ENCODE measurements at regions not wholly inside any gene's neighbourhood (a gene's known extent, or its start where the extent isn't known, plus 50 kb on each side); places are given as distances from the start of the nearest gene placed in this dataset.

- WGBS, 2 experiments (ENCODE audit: low coverage in 1 of 2, low lambda C conversion rate in 2 of 2, missing lambda C conversion rate in 2 of 2), result 50 to 71% methylated on average over 1 of the region's 1 CpG
- H3K9me3 ChIP-seq (ENCODE audit: low read depth), result no peaks in the 10 kb centered on the region
- in situ Hi-C loops (cut with MboI), result no loop called here
- no peak overlapping the region for H3K4me3 ChIP-seq
- H3K4me2 ChIP-seq (ENCODE audit: unreplicated experiment), result no peak overlapping the region
- H3K27ac ChIP-seq, result no peak overlapping the region
- no peaks in the 10 kb centered on the region for H3K36me3 ChIP-seq (ENCODE audit: low read depth)
- no peaks in the 10 kb centered on the region for H4K20me1 ChIP-seq (ENCODE audit: insufficient read depth)
- TF ChIP-seq EZH2 (IDR thresholded peaks at IDR 0.05; ENCODE audit: insufficient read depth, poor library complexity, severe bottlenecking), result no peak
- H3K4me1 ChIP-seq (ENCODE audit: insufficient read depth), result no peaks in the 10 kb centered on the region
- no peak overlapping the region for H2AFZ ChIP-seq
- H3K9me2 ChIP-seq (ENCODE audit: insufficient read depth), result no peaks in the 10 kb centered on the region
- no peak overlapping the region for H3K9ac ChIP-seq
- H3F3A ChIP-seq (ENCODE audit: insufficient read depth), result no peaks in the 10 kb centered on the region; the same call in 1 of the 2 replicates
- 0 out of 2 replicates have a peak, but pooled peaks cover 3% of the 10 kb centered on the region for H3K79me2 ChIP-seq (ENCODE audit: insufficient read depth)
- no peaks in the 10 kb centered on the region for H3K27me3 ChIP-seq (replicated peaks; ENCODE audit: insufficient read depth)
- DNase-seq, result peak; percentile 24
Observed at GRCh38 chr2:196565106-196565765, 74.3 kb upstream of the CCDC150 start.

DNA sequence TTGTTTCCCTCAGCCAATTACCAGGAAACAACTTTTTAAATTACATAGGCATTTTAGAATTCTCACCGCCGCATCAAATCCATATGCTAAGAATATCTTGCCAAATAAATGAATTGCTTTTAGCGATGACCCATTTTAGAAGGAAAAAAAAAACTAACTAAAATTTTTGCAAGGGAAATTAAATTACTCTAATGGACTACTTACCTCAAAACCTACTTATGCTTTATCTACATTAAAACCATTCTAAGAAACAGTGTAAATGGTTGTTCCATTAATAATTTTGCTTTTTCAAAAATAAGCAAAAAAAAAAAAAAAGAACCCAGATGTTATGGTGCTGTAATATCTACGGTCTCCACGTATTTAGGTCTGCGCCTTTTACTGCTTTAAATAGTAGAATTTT, 73.5 kb upstream of the CCDC150 start:
- H3K27ac ChIP-seq, result no peak overlapping the region
- no peak overlapping the region for H3K9ac ChIP-seq
- H3K79me2 ChIP-seq (ENCODE audit: insufficient read depth), result 0 out of 2 replicates have a peak, but pooled peaks cover 3% of the 10 kb centered on the region
- WGBS, 2 experiments (ENCODE audit: low coverage in 1 of 2, low lambda C conversion rate in 2 of 2, missing lambda C conversion rate in 2 of 2), result 98% methylated on average over 6 of the region's 6 CpGs
- no peaks in the 10 kb centered on the region; the same call in 1 of the 2 replicates for H3F3A ChIP-seq (ENCODE audit: insufficient read depth)
- no peaks in the 10 kb centered on the region for H3K27me3 ChIP-seq (replicated peaks; ENCODE audit: insufficient read depth)
- no peaks in the 10 kb centered on the region for H3K9me2 ChIP-seq (ENCODE audit: insufficient read depth)
- DNase-seq, result no peak
- H2AFZ ChIP-seq, result no peak overlapping the region
- no peaks in the 10 kb centered on the region for H3K9me3 ChIP-seq (ENCODE audit: low read depth)
- H3K4me1 ChIP-seq (ENCODE audit: insufficient read depth), result no peaks in the 10 kb centered on the region
- no peak overlapping the region for H3K4me2 ChIP-seq (ENCODE audit: unreplicated experiment)
- no peaks in the 10 kb centered on the region for H4K20me1 ChIP-seq (ENCODE audit: insufficient read depth)
- H3K4me3 ChIP-seq, result no peak overlapping the region
- TF ChIP-seq EZH2 (IDR thresholded peaks at IDR 0.05; ENCODE audit: insufficient read depth, poor library complexity, severe bottlenecking), result no peak
- no peak for TF ChIP-seq EZH2phosphoT487 (IDR thresholded peaks at IDR 0.05; ENCODE audit: insufficient read depth, low read depth)
- H3K36me3 ChIP-seq (ENCODE audit: low read depth), result no peaks in the 10 kb centered on the region
- in situ Hi-C loops (cut with MboI), result no loop called here

- Histone ChIP-seq H3K27ac (no peak overlapping the region), H3K9me2 (ENCODE audit: insufficient read depth) (no peaks in the 10 kb centered on the region), H3K36me3 (ENCODE audit: low read depth) (no peaks in the 10 kb centered on the region), H3K4me1 (ENCODE audit: insufficient read depth) (no peaks in the 10 kb centered on the region), H4K20me1 (ENCODE audit: insufficient read depth) (no peaks in the 10 kb centered on the region), H3K4me3 (no peak overlapping the region), H3K4me2 (ENCODE audit: unreplicated experiment) (no peak overlapping the region), H2AFZ (no peak overlapping the region), H3K79me2 (ENCODE audit: insufficient read depth) (0 out of 2 replicates have a peak, but pooled peaks cover 3% of the 10 kb centered on the region), H3K9me3 (ENCODE audit: low read depth) (no peaks in the 10 kb centered on the region), H3K27me3 (replicated peaks; ENCODE audit: insufficient read depth) (no peaks in the 10 kb centered on the region), H3F3A (ENCODE audit: insufficient read depth) (no peaks in the 10 kb centered on the region; the same call in 1 of the 2 replicates), H3K9ac (no peak overlapping the region)
- in situ Hi-C loops (cut with MboI), result no loop called here
- 62 to 63% methylated on average over 4 of the region's 4 CpGs for WGBS, 2 experiments (ENCODE audit: low coverage in 1 of 2, low lambda C conversion rate in 2 of 2, missing lambda C conversion rate in 2 of 2)
- TF ChIP-seq EZH2phosphoT487 (IDR thresholded peaks at IDR 0.05; ENCODE audit: insufficient read depth, low read depth), result no peak
- TF ChIP-seq EZH2 (IDR thresholded peaks at IDR 0.05; ENCODE audit: insufficient read depth, poor library complexity, severe bottlenecking), result no peak
- DNase-seq, result peak; percentile 34
Observed at GRCh38 chr2:196566961-196567666, 72.4 kb upstream of the CCDC150 start.

DNA sequence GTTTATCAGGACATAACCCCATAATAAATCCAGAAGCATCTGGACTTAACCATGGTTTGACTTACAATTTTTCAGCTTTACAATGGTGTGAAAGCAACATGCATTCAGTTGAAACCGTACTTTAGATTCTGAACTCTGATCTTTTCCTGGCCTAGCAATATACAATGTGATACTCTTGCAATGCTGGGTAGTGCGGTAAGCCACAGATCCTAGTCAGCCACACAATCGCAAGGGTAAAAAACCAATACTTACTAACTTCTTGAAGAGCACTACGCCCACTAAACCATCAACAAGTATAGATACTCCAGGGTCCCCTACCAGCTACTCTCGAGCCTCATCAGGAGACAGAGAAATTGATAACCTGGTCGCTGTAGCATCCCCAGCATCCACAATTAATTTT, 71.0 kb upstream of the CCDC150 start:
- H3K4me2 ChIP-seq (ENCODE audit: unreplicated experiment), result no peak overlapping the region
- H4K20me1 ChIP-seq (ENCODE audit: insufficient read depth), result no peaks in the 10 kb centered on the region
- no peak overlapping the region for H3K4me3 ChIP-seq
- no peak overlapping the region for H3K27ac ChIP-seq
- H3K9ac ChIP-seq, result no peak overlapping the region
- no peak overlapping the region for H2AFZ ChIP-seq
- in situ Hi-C loops (cut with MboI), result no loop called here
- TF ChIP-seq EZH2 (IDR thresholded peaks at IDR 0.05; ENCODE audit: insufficient read depth, poor library complexity, severe bottlenecking) (no peak), EZH2phosphoT487 (IDR thresholded peaks at IDR 0.05; ENCODE audit: insufficient read depth, low read depth) (no peak)
- no peaks in the 10 kb centered on the region; the same call in 1 of the 2 replicates for H3F3A ChIP-seq (ENCODE audit: insufficient read depth)
- no peaks in the 10 kb centered on the region for H3K4me1 ChIP-seq (ENCODE audit: insufficient read depth)
- H3K36me3 ChIP-seq (ENCODE audit: low read depth), result no peaks in the 10 kb centered on the region
- WGBS, 2 experiments (ENCODE audit: low coverage in 1 of 2, low lambda C conversion rate in 2 of 2, missing lambda C conversion rate in 2 of 2), result 96 to 98% methylated on average over 6 of the region's 6 CpGs
- H3K79me2 ChIP-seq (ENCODE audit: insufficient read depth), result peaks cover 10% of the 10 kb centered on the region; the same call in 1 of the 2 replicates
- DNase-seq, result no peak
- H3K27me3 ChIP-seq (replicated peaks; ENCODE audit: insufficient read depth), result no peaks in the 10 kb centered on the region
- no peaks in the 10 kb centered on the region for H3K9me3 ChIP-seq (ENCODE audit: low read depth)
- no peaks in the 10 kb centered on the region for H3K9me2 ChIP-seq (ENCODE audit: insufficient read depth)

Measured in GM23248 (cell line).